ENCODE measurements at regions not wholly inside any gene's neighbourhood (a gene's known extent, or its start where the extent isn't known, plus 50 kb on each side); places are given as distances from the start of the nearest gene placed in this dataset.
"Not testable (repeated sequence)": the region's sequence is repeated elsewhere in the genome, so short reads cannot be mapped to it uniquely, and the experiment has no call there.

GRCh38 chr21:23578027-23578426, 2029.3 kb downstream of the MRPL39 start:
- WGBS = 70% methylated on average over 1 of the region's 1 CpG
- DNase-seq (no peak), ATAC-seq (no peak)
- no peak overlapping the region for H3K4me3 ChIP-seq (ENCODE audit: low read length)
- no peaks in the 10 kb centered on the region for H3K4me1 ChIP-seq (ENCODE audit: control insufficient read depth, insufficient read depth, low read length)
- H3K27ac ChIP-seq (ENCODE audit: low read length) = no peak overlapping the region
- intact Hi-C loops (cut with DNase I) = no loop called here
- no peaks in the 10 kb centered on the region for H3K27me3 ChIP-seq (ENCODE audit: control insufficient read depth, insufficient read depth)
- H3K9me3 ChIP-seq (ENCODE audit: control insufficient read depth, low read length) = no peaks in the 10 kb centered on the region

- Histone ChIP-seq H3K27ac (ENCODE audit: low read length) (no peak overlapping the region), H3K27me3 (ENCODE audit: control insufficient read depth, insufficient read depth) (no peaks in the 10 kb centered on the region), H3K4me3 (ENCODE audit: low read length) (no peak overlapping the region), H3K9me3 (ENCODE audit: control insufficient read depth, low read length) (no peaks in the 10 kb centered on the region), H3K4me1 (ENCODE audit: control insufficient read depth, insufficient read depth, low read length) (no peaks in the 10 kb centered on the region)
- no peak for DNase-seq
- 69% methylated on average over 9 of the region's 9 CpGs for WGBS
- no peak for ATAC-seq
- intact Hi-C loops (cut with DNase I) = no loop called here
These were observed 2032.3 kb downstream of the MRPL39 start for GRCh38 chr21:23574932-23575331.

- peak in 1 of 3 donors; percentile 3 for DNase-seq
- H3K4me1 ChIP-seq (ENCODE audit: control insufficient read depth, insufficient read depth, low read length); intact Hi-C loops (cut with DNase I); H3K27ac ChIP-seq (ENCODE audit: low read length); H3K4me3 ChIP-seq (ENCODE audit: low read length); ATAC-seq; H3K27me3 ChIP-seq (ENCODE audit: control insufficient read depth, insufficient read depth); H3K9me3 ChIP-seq (ENCODE audit: control insufficient read depth, low read length): not testable (repeated sequence)
- 87% methylated on average over 5 of the region's 5 CpGs for whole genome bisulfite sequencing
These were observed 2058.4 kb downstream of the MRPL39 start for GRCh38 chr21:23548924-23549323.

GRCh38 chr21:23543333-23543732, 2063.9 kb downstream of the MRPL39 start:
- H3K27ac ChIP-seq (ENCODE audit: low read length) = no peak overlapping the region
- WGBS = 53% methylated on average over 2 of the region's 2 CpGs

GRCh38 chr21:23542097-23542496, 2065.2 kb downstream of the MRPL39 start:
- H3K9me3 ChIP-seq (ENCODE audit: control insufficient read depth, low read length) = no peaks in the 10 kb centered on the region
- no peaks in the 10 kb centered on the region for H3K4me1 ChIP-seq (ENCODE audit: control insufficient read depth, insufficient read depth, low read length)
- WGBS = 76% methylated on average over 1 of the region's 1 CpG
- DNase-seq = no peak
- H3K4me3 ChIP-seq (ENCODE audit: low read length) = no peak overlapping the region
- intact Hi-C loops (cut with DNase I) = no loop called here
- H3K27ac ChIP-seq (ENCODE audit: low read length) = no peak overlapping the region
- no peaks in the 10 kb centered on the region for H3K27me3 ChIP-seq (ENCODE audit: control insufficient read depth, insufficient read depth)
- ATAC-seq = no peak

More at GRCh38 chr21:23543333-23543732, 2063.9 kb downstream of the MRPL39 start:
- intact Hi-C loops (cut with DNase I) = no loop called here
- Histone ChIP-seq H3K4me3 (ENCODE audit: low read length) (no peak overlapping the region), H3K27me3 (ENCODE audit: control insufficient read depth, insufficient read depth) (no peaks in the 10 kb centered on the region), H3K9me3 (ENCODE audit: control insufficient read depth, low read length) (no peaks in the 10 kb centered on the region), H3K4me1 (ENCODE audit: control insufficient read depth, insufficient read depth, low read length) (no peaks in the 10 kb centered on the region)
- peak in 1 of 2 donors; percentile 67 for ATAC-seq
- peak in 2 of 3 donors; percentile 37 to 51 for DNase-seq

GRCh38 chr21:23541571-23541970, 2065.7 kb downstream of the MRPL39 start:
- DNase-seq = no peak
- Histone ChIP-seq H3K27me3 (ENCODE audit: control insufficient read depth, insufficient read depth) (no peaks in the 10 kb centered on the region), H3K27ac (ENCODE audit: low read length) (no peak overlapping the region), H3K9me3 (ENCODE audit: control insufficient read depth, low read length) (no peaks in the 10 kb centered on the region), H3K4me3 (ENCODE audit: low read length) (no peak overlapping the region), H3K4me1 (ENCODE audit: control insufficient read depth, insufficient read depth, low read length) (no peaks in the 10 kb centered on the region)
- intact Hi-C loops (cut with DNase I) = no loop called here
- no peak for ATAC-seq
- 91% methylated on average over 2 of the region's 2 CpGs for WGBS

GRCh38 chr21:23534850-23535249, 2072.4 kb downstream of the MRPL39 start:
- H3K9me3 ChIP-seq (ENCODE audit: control insufficient read depth, low read length) = no peaks in the 10 kb centered on the region
- ATAC-seq = no peak
- H3K4me3 ChIP-seq (ENCODE audit: low read length) = no peak overlapping the region
- 11% methylated on average over 1 of the region's 1 CpG for WGBS
- intact Hi-C loops (cut with DNase I) = no loop called here
- DNase-seq = no peak
- no peaks in the 10 kb centered on the region for H3K4me1 ChIP-seq (ENCODE audit: control insufficient read depth, insufficient read depth, low read length)
- H3K27me3 ChIP-seq (ENCODE audit: control insufficient read depth, insufficient read depth) = no peaks in the 10 kb centered on the region
- no peak overlapping the region for H3K27ac ChIP-seq (ENCODE audit: low read length)

GRCh38 chr21:23531444-23531843, 2075.8 kb downstream of the MRPL39 start:
- ATAC-seq (no peak), DNase-seq (no peak)
- no peaks in the 10 kb centered on the region for H3K9me3 ChIP-seq (ENCODE audit: control insufficient read depth, low read length)
- H3K27me3 ChIP-seq (ENCODE audit: control insufficient read depth, insufficient read depth) = no peaks in the 10 kb centered on the region
- intact Hi-C loops (cut with DNase I) = no loop called here
- no peaks in the 10 kb centered on the region for H3K4me1 ChIP-seq (ENCODE audit: control insufficient read depth, insufficient read depth, low read length)
- H3K27ac ChIP-seq (ENCODE audit: low read length) = no peak overlapping the region
- no peak overlapping the region for H3K4me3 ChIP-seq (ENCODE audit: low read length)

- intact Hi-C loops (cut with DNase I) = no loop called here
- H3K9me3 ChIP-seq (ENCODE audit: control insufficient read depth, low read length) = no peaks in the 10 kb centered on the region
- 75% methylated on average over 5 of the region's 5 CpGs for WGBS
These were observed 2082.6 kb downstream of the MRPL39 start for GRCh38 chr21:23524685-23525084.

GRCh38 chr21:23522751-23523150, 2084.5 kb downstream of the MRPL39 start:
- intact Hi-C loops (cut with DNase I) = no loop called here
- Histone ChIP-seq H3K4me1 (ENCODE audit: control insufficient read depth, insufficient read depth, low read length) (no peaks in the 10 kb centered on the region), H3K27ac (ENCODE audit: low read length) (no peak overlapping the region), H3K4me3 (ENCODE audit: low read length) (no peak overlapping the region), H3K27me3 (ENCODE audit: control insufficient read depth, insufficient read depth) (no peaks in the 10 kb centered on the region), H3K9me3 (ENCODE audit: control insufficient read depth, low read length) (no peaks in the 10 kb centered on the region)
- 64% methylated on average over 1 of the region's 1 CpG for WGBS
- ATAC-seq (no peak), DNase-seq (no peak)

More at GRCh38 chr21:23524685-23525084, 2082.6 kb downstream of the MRPL39 start:
- Histone ChIP-seq H3K4me3 (ENCODE audit: low read length) (no peak overlapping the region), H3K27ac (ENCODE audit: low read length) (no peak overlapping the region), H3K4me1 (ENCODE audit: control insufficient read depth, insufficient read depth, low read length) (no peaks in the 10 kb centered on the region), H3K27me3 (ENCODE audit: control insufficient read depth, insufficient read depth) (no peaks in the 10 kb centered on the region)
- DNase-seq (no peak), ATAC-seq (no peak)

- H3K4me3 ChIP-seq (ENCODE audit: low read length) = no peak overlapping the region
- ATAC-seq = no peak
- intact Hi-C loops (cut with DNase I) = no loop called here
These were observed 2099.8 kb downstream of the MRPL39 start for GRCh38 chr21:23507501-23507900.

GRCh38 chr21:23496729-23497128, 2110.6 kb downstream of the MRPL39 start:
- Histone ChIP-seq H3K4me3 (ENCODE audit: low read length) (no peak overlapping the region), H3K4me1 (ENCODE audit: control insufficient read depth, insufficient read depth, low read length) (no peaks in the 10 kb centered on the region), H3K27me3 (ENCODE audit: control insufficient read depth, insufficient read depth) (no peaks in the 10 kb centered on the region), H3K27ac (ENCODE audit: low read length) (no peak overlapping the region), H3K9me3 (ENCODE audit: control insufficient read depth, low read length) (no peaks in the 10 kb centered on the region)
- intact Hi-C loops (cut with DNase I) = no loop called here
- 61% methylated on average over 1 of the region's 1 CpG for WGBS
- no peak for ATAC-seq
- no peak for DNase-seq

More at GRCh38 chr21:23507501-23507900, 2099.8 kb downstream of the MRPL39 start:
- WGBS = 95% methylated on average over 1 of the region's 1 CpG
- Histone ChIP-seq H3K27me3 (ENCODE audit: control insufficient read depth, insufficient read depth) (no peaks in the 10 kb centered on the region), H3K27ac (ENCODE audit: low read length) (no peak overlapping the region), H3K4me1 (ENCODE audit: control insufficient read depth, insufficient read depth, low read length) (no peaks in the 10 kb centered on the region), H3K9me3 (ENCODE audit: control insufficient read depth, low read length) (no peaks in the 10 kb centered on the region)
- DNase-seq = no peak
